Sigmoid colon (tissue), 6 donors: ENCODE measurements at regions not wholly inside any gene's neighbourhood (a gene's known extent, or its start where the extent isn't known, plus 50 kb on each side); places are given as distances from the start of the nearest gene placed in this dataset.

ENCODE experiments used
- DNase-seq: peaks from one replicate; pipeline ENCODE4 v3.0.0-alpha.2; 2019
- H3K27ac ChIP-seq, 4 donors: fragments of 200-600 bp; sonication (generic); one replicate each; pipeline ENCODE4 v1.5.1; 2016 to 2019; ENCODE audit warnings: mild to moderate bottlenecking in 1 of 4
- H3K27me3 ChIP-seq, 3 donors: fragments of 200-600 bp; sonication (generic); one replicate each; pipeline ENCODE4 v1.5.1; 2019; ENCODE audit warnings: mild to moderate bottlenecking in 1 of 3
- H3K36me3 ChIP-seq, 4 donors: fragments of 200-600 bp; sonication (generic); one replicate each; pipeline ENCODE4 v1.5.1; 2016 to 2019
- H3K4me1 ChIP-seq, 4 donors: fragments of 200-600 bp; sonication (generic); one replicate each; pipeline ENCODE4 v1.5.1; 2017 to 2019
- H3K4me3 ChIP-seq, 4 donors: fragments of 200-600 bp; sonication (generic); one replicate each; pipeline ENCODE4 v1.5.1; 2017 to 2019; ENCODE audit warnings: mild to moderate bottlenecking in 2 of 4, moderate library complexity in 1 of 4
- H3K9me3 ChIP-seq, 4 donors: fragments of 200-600 bp in 3 of 4; sonication (generic) in 3 of 4; one replicate each; pipeline versions ENCODE4 v1.5.1 to v1.6.1; 2013 to 2019
- CTCF ChIP-seq, 4 experiments: fragments of 450-650 bp in 3 of 4; fragments of 200-600 bp in 1 of 4; IDR thresholded peaks; one replicate each; pipeline ENCODE4 v1.5.1; 2016 to 2019; ENCODE audit warnings: antibody characterized with exemption in 4 of 4, mild to moderate bottlenecking in 3 of 4, moderate library complexity in 2 of 4
- EP300 ChIP-seq, 4 donors: sonication (generic); formaldehyde crosslinking; IDR thresholded peaks; one replicate each; pipeline ENCODE4 v1.6.1; 2017; ENCODE audit warnings: antibody characterized with exemption in 4 of 4
- POLR2A ChIP-seq, 2 donors: fragments of 450-650 bp; IDR thresholded peaks; one replicate each; pipeline ENCODE4 v1.6.1; 2016; ENCODE audit warnings: antibody characterized with exemption in 2 of 2, mild to moderate bottlenecking in 2 of 2, moderate library complexity in 2 of 2
- POLR2AphosphoS5 ChIP-seq, 4 donors: sonication (generic); formaldehyde crosslinking; IDR thresholded peaks; one replicate each; pipeline ENCODE4 v1.6.1; 2017; ENCODE audit warnings: antibody characterized with exemption in 4 of 4
- WGBS, 2 donors: extraction: QIAGEN DNeasy Blood & Tissue Kit; methylation state at CpG; one replicate each; pipeline ENCODE4 v1.1.7; 2013; 5-methylcytosine and 5-hydroxymethylcytosine counted together
- intact Hi-C: fragments of 100-400 bp; cut with DNase I; formaldehyde crosslinking; loops from one replicate; pipeline ENCODE4 v1.15.1; 2023
- donor health status: healthy with polysubstance abuse.
- donor health status: healthy.

- H3K4me1 ChIP-seq, result no peaks in the 10 kb centered on the region
- intact Hi-C loops, result no loop called here
- WGBS, 2 donors, result 88 to 90% methylated on average over 8 of the region's 8 CpGs
- H3K36me3 ChIP-seq, result no peaks in the 10 kb centered on the region
- no peak overlapping the region for H3K27ac ChIP-seq
- TF ChIP-seq POLR2A (IDR thresholded peaks at IDR 0.05), result no peak
- TF ChIP-seq CTCF (IDR thresholded peaks at IDR 0.05), result no peak
- TF ChIP-seq POLR2AphosphoS5 (IDR thresholded peaks at IDR 0.05), result no peak
- no peak for TF ChIP-seq EP300 (IDR thresholded peaks at IDR 0.05)
- H3K27me3 ChIP-seq, result no peaks in the 10 kb centered on the region
- DNase-seq, result no peak
- no peak overlapping the region for H3K4me3 ChIP-seq
- no peaks in the 10 kb centered on the region for H3K9me3 ChIP-seq
Observed at GRCh38 chr6:146896062-146896813, 297.5 kb downstream of the ADGB start.

GRCh38 chr6:146896960-146897701 lies 298.4 kb downstream of the ADGB start:
- H3K9me3 ChIP-seq, result no peaks in the 10 kb centered on the region
- H3K4me3 ChIP-seq, result no peak overlapping the region
- no peaks in the 10 kb centered on the region for H3K36me3 ChIP-seq
- intact Hi-C loops, result no loop called here
- H3K27me3 ChIP-seq, result no peaks in the 10 kb centered on the region
- no peak for DNase-seq
- 74 to 77% methylated on average over 4 of the region's 4 CpGs for WGBS, 2 donors
- no peaks in the 10 kb centered on the region for H3K4me1 ChIP-seq
- TF ChIP-seq CTCF (IDR thresholded peaks at IDR 0.05), result no peak
- no peak overlapping the region for H3K27ac ChIP-seq

GRCh38 chr6:146898069-146898887 lies 299.5 kb downstream of the ADGB start:
- intact Hi-C loops, result no loop called here
- H3K27ac ChIP-seq, result no peak overlapping the region
- WGBS, 2 donors, result 77 to 91% methylated on average over 6 of the region's 6 CpGs
- H3K9me3 ChIP-seq, result no peaks in the 10 kb centered on the region
- H3K4me1 ChIP-seq, result peaks cover 0 to 8% (median 0%) of the 10 kb centered on the region in 4 donors
- no peak for DNase-seq
- no peaks in the 10 kb centered on the region for H3K27me3 ChIP-seq
- H3K4me3 ChIP-seq, result no peak overlapping the region
- no peaks in the 10 kb centered on the region for H3K36me3 ChIP-seq
- TF ChIP-seq CTCF (IDR thresholded peaks at IDR 0.05), result no peak
- no peak for TF ChIP-seq EP300 (IDR thresholded peaks at IDR 0.05)
- TF ChIP-seq POLR2AphosphoS5 (IDR thresholded peaks at IDR 0.05), result no peak
- TF ChIP-seq POLR2A (IDR thresholded peaks at IDR 0.05), result no peak

- H3K4me1 ChIP-seq, result peaks cover 0 to 8% (median 0%) of the 10 kb centered on the region in 4 donors
- intact Hi-C loops, result no loop called here
- no peaks in the 10 kb centered on the region for H3K27me3 ChIP-seq
- DNase-seq, result no peak
- TF ChIP-seq POLR2A (IDR thresholded peaks at IDR 0.05), result no peak
- TF ChIP-seq EP300 (IDR thresholded peaks at IDR 0.05), result no peak
- TF ChIP-seq CTCF (IDR thresholded peaks at IDR 0.05), result no peak
- no peak for TF ChIP-seq POLR2AphosphoS5 (IDR thresholded peaks at IDR 0.05)
- no peak overlapping the region for H3K4me3 ChIP-seq
- no peaks in the 10 kb centered on the region for H3K9me3 ChIP-seq
- 87 to 90% methylated on average over 3 of the region's 3 CpGs for WGBS, 2 donors
- H3K27ac ChIP-seq, result no peak overlapping the region
- H3K36me3 ChIP-seq, result no peaks in the 10 kb centered on the region
Observed at GRCh38 chr6:146898888-146899227, 300.1 kb downstream of the ADGB start.
